NCI-H2107 treated with DMSO at 0.1 percent for 48 hours (cell line): ENCODE measurements at regions not wholly inside any gene's neighbourhood (a gene's known extent, or its start where the extent isn't known, plus 50 kb on each side); places are given as distances from the start of the nearest gene placed in this dataset.
"Not testable (repeated sequence)": the region's sequence is repeated elsewhere in the genome, so short reads cannot be mapped to it uniquely, and the experiment has no call there.

Source experiments
- DNase-seq: peaks from one replicate; lab custom pipeline; 2025; ENCODE audit not compliant: unreplicated experiment; lab: John Stamatoyannopoulos, UW

- DNase-seq, result no peak
Measured at GRCh38 chr3:187795207-187795960, 50.1 kb upstream of the BCL6 start.

- peak; percentile 96 for DNase-seq
Measured at GRCh38 chr3:187798126-187798525, 52.9 kb upstream of the BCL6 start.

- peak; percentile 98 for DNase-seq
Measured at GRCh38 chr3:187798531-187799530, 53.6 kb upstream of the BCL6 start.

GRCh38 chr3:187799942-187800641 is 54.8 kb upstream of the BCL6 start:
- DNase-seq, result no peak

- no peak for DNase-seq
Measured at GRCh38 chr3:187801152-187801551, 55.9 kb upstream of the BCL6 start.

GRCh38 chr3:187802203-187802927 is 57.1 kb upstream of the BCL6 start:
- DNase-seq, result no peak

- no peak for DNase-seq
Measured at GRCh38 chr3:187802928-187803259, 57.6 kb upstream of the BCL6 start.

GRCh38 chr3:187804120-187804744 is 59.0 kb upstream of the BCL6 start:
- DNase-seq, result no peak

- no peak for DNase-seq
Measured at GRCh38 chr3:187804745-187805121, 59.5 kb upstream of the BCL6 start.

GRCh38 chr3:187805774-187806173 is 60.5 kb upstream of the BCL6 start:
- no peak for DNase-seq

GRCh38 chr3:187807086-187807862 is 62.0 kb upstream of the BCL6 start:
- DNase-seq, result no peak

- DNase-seq, result no peak
Measured at GRCh38 chr3:187808527-187808895, 63.2 kb upstream of the BCL6 start.

GRCh38 chr3:187809612-187809991 is 64.3 kb upstream of the BCL6 start:
- DNase-seq, result no peak

GRCh38 chr3:187810021-187810446 is 64.8 kb upstream of the BCL6 start:
- peak; percentile 14 for DNase-seq

- no peak for DNase-seq
Measured at GRCh38 chr3:187811585-187812250, 66.5 kb upstream of the BCL6 start.

GRCh38 chr3:187812496-187812895 is 67.2 kb upstream of the BCL6 start:
- no peak for DNase-seq

- DNase-seq, result no peak
Measured at GRCh38 chr3:187813198-187813597, 67.9 kb upstream of the BCL6 start.

- not testable (repeated sequence) for DNase-seq
Measured at GRCh38 chr3:187817766-187818165, 72.5 kb upstream of the BCL6 start.

GRCh38 chr3:187821616-187822317 is 76.5 kb upstream of the BCL6 start:
- DNase-seq, result no peak
